H9 (cell line): ENCODE measurements at regions not wholly inside any gene's neighbourhood (a gene's known extent, or its start where the extent isn't known, plus 50 kb on each side); places are given as distances from the start of the nearest gene placed in this dataset.

Source experiments
- DNase-seq: peaks from one replicate; pipeline ENCODE4 v3.0.0-alpha.2; 2017
- H2AFZ ChIP-seq: one replicate; pipeline ENCODE4 v1.6.1; 2013; ENCODE audit warnings: mild to moderate bottlenecking, low read length, control low read depth, moderate library complexity
- H2AK5ac ChIP-seq: 2 replicates; pipeline ENCODE4 v1.6.1; 2013; ENCODE audit warnings: low read length, control low read depth, mixed read lengths; ENCODE audit not compliant: insufficient read length
- H2BK120ac ChIP-seq: one replicate; pipeline ENCODE4 v1.6.1; 2013; ENCODE audit warnings: low read depth, mild to moderate bottlenecking, low read length, control low read depth, inconsistent platforms; ENCODE audit not compliant: poor library complexity, severe bottlenecking
- H2BK12ac ChIP-seq: 2 replicates; pipeline ENCODE4 v1.6.1; 2013; ENCODE audit warnings: low read length, control low read depth, mixed read lengths, low read depth; ENCODE audit not compliant: insufficient read length
- H2BK15ac ChIP-seq: 2 replicates; pipeline ENCODE4 v1.6.1; 2013; ENCODE audit warnings: low read depth, low read length, control low read depth
- H2BK20ac ChIP-seq: one replicate; pipeline ENCODE4 v1.6.1; 2013; ENCODE audit warnings: low read depth, mild to moderate bottlenecking, low read length, control low read depth, inconsistent platforms; ENCODE audit not compliant: poor library complexity, severe bottlenecking
- H2BK5ac ChIP-seq: 2 replicates; pipeline ENCODE4 v1.6.1; 2013; ENCODE audit warnings: low read length, control low read depth, mixed read lengths; ENCODE audit not compliant: insufficient read length
- H3K14ac ChIP-seq: 2 replicates; pipeline ENCODE4 v1.6.1; 2013; ENCODE audit warnings: low read length, control low read depth; ENCODE audit not compliant: insufficient read depth
- H3K18ac ChIP-seq: 2 replicates; pipeline ENCODE4 v1.6.1; 2013; ENCODE audit warnings: low read depth, mild to moderate bottlenecking, mixed read lengths, low read length, control low read depth; ENCODE audit not compliant: insufficient read length
- H3K23ac ChIP-seq: 2 replicates; pipeline ENCODE4 v1.6.1; 2013; ENCODE audit warnings: low read length, control low read depth, mixed read lengths, low read depth; ENCODE audit not compliant: insufficient read length
- H3K23me2 ChIP-seq: 2 replicates; pipeline ENCODE4 v1.6.1; 2013; ENCODE audit warnings: low read depth, mild to moderate bottlenecking, mixed read lengths, low read length, control low read depth; ENCODE audit not compliant: insufficient read length, poor library complexity, severe bottlenecking
- H3K27ac ChIP-seq: 2 replicates; pipeline ENCODE4 v1.5.1; 2013; ENCODE audit warnings: low read length, control low read depth, mixed read lengths, low read depth; ENCODE audit not compliant: insufficient read length
- H3K27me3 ChIP-seq: 2 replicates; pipeline ENCODE4 v1.6.1; 2013; ENCODE audit warnings: low read length, control low read depth, inconsistent platforms; ENCODE audit not compliant: insufficient read depth
- H3K4ac ChIP-seq: 2 replicates; pipeline ENCODE4 v1.6.1; 2013; ENCODE audit warnings: low read depth, mild to moderate bottlenecking, control low read depth, inconsistent platforms, low read length, moderate library complexity
- H3K4me1 ChIP-seq: 2 replicates; pipeline ENCODE4 v1.6.1; 2013; ENCODE audit warnings: low read length, control low read depth, inconsistent platforms; ENCODE audit not compliant: insufficient read depth
- H3K4me2 ChIP-seq: 2 replicates; pipeline ENCODE4 v1.6.1; 2013; ENCODE audit warnings: low read length, control low read depth, mixed read lengths; ENCODE audit not compliant: insufficient read length, insufficient read depth
- H3K56ac ChIP-seq: 2 replicates; pipeline ENCODE4 v1.6.1; 2013; ENCODE audit warnings: low read depth, mild to moderate bottlenecking, mixed read lengths, low read length, control low read depth; ENCODE audit not compliant: insufficient read length
- H3K79me1 ChIP-seq: 2 replicates; pipeline ENCODE4 v1.6.1; 2013; ENCODE audit warnings: low read depth, mild to moderate bottlenecking, moderate library complexity, low read length, control low read depth, inconsistent platforms; ENCODE audit not compliant: insufficient read depth, poor library complexity, severe bottlenecking
- H3K79me2 ChIP-seq: 2 replicates; pipeline ENCODE4 v1.6.1; 2013; ENCODE audit warnings: low read length, control low read depth, inconsistent platforms; ENCODE audit not compliant: insufficient read depth
- H3K9ac ChIP-seq: 2 replicates; pipeline ENCODE4 v1.6.1; 2013; ENCODE audit warnings: low read length, control low read depth, mixed read lengths; ENCODE audit not compliant: insufficient read length; ENCODE audit errors: extremely low read depth
- H3K9me3 ChIP-seq: one replicate; pipeline ENCODE4 v1.6.1; 2013; ENCODE audit warnings: low read depth, low read length, inconsistent platforms; ENCODE audit not compliant: control insufficient read depth
- H3T11ph ChIP-seq: one replicate; pipeline ENCODE4 v1.6.1; 2013; ENCODE audit warnings: mild to moderate bottlenecking, low read length, control low read depth, inconsistent platforms
- H4K20me1 ChIP-seq: one replicate; pipeline ENCODE4 v1.6.1; 2013; ENCODE audit not compliant: control insufficient read depth, insufficient read length, insufficient read depth
- H4K5ac ChIP-seq: 2 replicates; pipeline ENCODE4 v1.6.1; 2013; ENCODE audit warnings: low read depth, mild to moderate bottlenecking, mixed read lengths, low read length, control low read depth; ENCODE audit not compliant: insufficient read length
- H4K8ac ChIP-seq: replicated peaks from 2 replicates; pipeline ENCODE4 v1.6.1; 2013; ENCODE audit warnings: low read length, control low read depth, mixed read lengths, low read depth; ENCODE audit not compliant: insufficient read length
- H4K91ac ChIP-seq: 2 replicates; pipeline ENCODE4 v1.6.1; 2013; ENCODE audit warnings: low read depth, mild to moderate bottlenecking, moderate library complexity, mixed read lengths, low read length, control low read depth; ENCODE audit not compliant: insufficient read length
- H3K27ac Mint-ChIP-seq, 3 experiments: 2 replicates in 2 of 3; 3 replicates in 1 of 3; pipeline ENCODE4 v1.8.0; 2020 to 2021; ENCODE audit warnings: mixed read lengths in 3 of 3, mild to moderate bottlenecking in 1 of 3, moderate library complexity in 1 of 3
- H3K27me3 Mint-ChIP-seq: 2 replicates; pipeline ENCODE4 v1.8.0; 2021; ENCODE audit warnings: low read depth, mild to moderate bottlenecking, moderate library complexity, mixed read lengths
- H3K36me3 Mint-ChIP-seq, 3 experiments: 2 replicates in 2 of 3; 3 replicates in 1 of 3; pipeline ENCODE4 v1.8.0; 2020 to 2021; ENCODE audit warnings: low read depth in 3 of 3, mixed read lengths in 3 of 3; ENCODE audit not compliant: insufficient read depth in 1 of 3
- H3K4me1 Mint-ChIP-seq, 2 experiments: 2 replicates each; pipeline ENCODE4 v1.8.0; 2020; ENCODE audit warnings: mixed read lengths in 2 of 2
- H3K4me3 Mint-ChIP-seq, 2 experiments: 2 replicates in 1 of 2; 3 replicates in 1 of 2; pipeline ENCODE4 v1.8.0; 2020 to 2021; ENCODE audit warnings: mild to moderate bottlenecking in 2 of 2, mixed read lengths in 2 of 2, moderate library complexity in 1 of 2
- H3K9me3 Mint-ChIP-seq, 2 experiments: 2 replicates in 1 of 2; 3 replicates in 1 of 2; pipeline ENCODE4 v1.8.0; 2020; ENCODE audit warnings: mild to moderate bottlenecking in 2 of 2, mixed read lengths in 2 of 2, moderate library complexity in 1 of 2
- CTCF ChIP-seq: fragments of 200-600 bp; sonication (generic); conservative IDR thresholded peaks from 3 replicates; pipeline ENCODE4 v1.8.0; 2021; ENCODE audit warnings: antibody characterized with exemption, mild to moderate bottlenecking

GRCh38 chr3:137469263-137469662 lies 294.9 kb upstream of the SOX14 start:
- Histone ChIP-seq H3K9ac (no peak overlapping the region), H3K56ac (no peak overlapping the region), H3K9me3 (no peaks in the 10 kb centered on the region), H3K4me2 (no peak overlapping the region), H3K79me2 (no peaks in the 10 kb centered on the region), H4K20me1 (no peaks in the 10 kb centered on the region), H4K8ac (no peak overlapping the region), H2AFZ (no peak overlapping the region), H2BK12ac (no peak overlapping the region), H2BK120ac (no peak overlapping the region), H2BK5ac (no peak overlapping the region), H3K79me1 (no peaks in the 10 kb centered on the region), H3K23me2 (no peaks in the 10 kb centered on the region), H3K23ac (no peak overlapping the region), H3K27ac (no peak overlapping the region), H3K14ac (no peak overlapping the region), H3K4me1 (no peaks in the 10 kb centered on the region), H3K27me3 (no peaks in the 10 kb centered on the region), H2AK5ac (no peak overlapping the region), H3K18ac (no peak overlapping the region), H4K91ac (no peak overlapping the region), H3T11ph (no peak overlapping the region), H4K5ac (no peak overlapping the region), H2BK15ac (no peak overlapping the region), H2BK20ac (no peak overlapping the region), H3K4ac (no peak overlapping the region)
- no peak overlapping the region for H3K4me3 Mint-ChIP-seq
- H3K9me3 Mint-ChIP-seq: no peaks in the 10 kb centered on the region
- peaks cover 1% of the 10 kb centered on the region for H3K27me3 Mint-ChIP-seq
- no peaks in the 10 kb centered on the region for H3K36me3 Mint-ChIP-seq
- H3K4me1 Mint-ChIP-seq: peaks cover 13 to 19% of the 10 kb centered on the region in 2 experiments
- DNase-seq: no peak
- H3K27ac Mint-ChIP-seq: no peak overlapping the region
- TF ChIP-seq CTCF: no peak
